ENCODE measurements at regions not wholly inside any gene's neighbourhood (a gene's known extent, or its start where the extent isn't known, plus 50 kb on each side); places are given as distances from the start of the nearest gene placed in this dataset.

GRCh38 chr22:26985931-26986782 is 328.8 kb downstream of the MIAT start:
- H3K27me3 ChIP-seq (ENCODE audit: insufficient read depth, low read length): no peaks in the 10 kb centered on the region
- TF ChIP-seq EZH2 (IDR thresholded peaks at IDR 0.05; ENCODE audit: borderline replicate concordance, low read length) (no peak), CTCF (IDR thresholded peaks at IDR 0.05; ENCODE audit: low read length) (no peak)
- H3K27ac ChIP-seq (ENCODE audit: low read depth, low read length, poor library complexity, severe bottlenecking): no peak overlapping the region
- no peaks in the 10 kb centered on the region for H3K9me2 ChIP-seq (ENCODE audit: low read depth, low read length)
- H3F3A ChIP-seq (ENCODE audit: insufficient read depth, low read length): no peaks in the 10 kb centered on the region
- H3K4me1 ChIP-seq (ENCODE audit: insufficient read depth, low read length, severe bottlenecking): no peaks in the 10 kb centered on the region
- H3K9me3 ChIP-seq (ENCODE audit: low read length): no peaks in the 10 kb centered on the region
- no peak overlapping the region for H3K9ac ChIP-seq (ENCODE audit: low read length)
- no peaks in the 10 kb centered on the region for H3K36me3 ChIP-seq (ENCODE audit: insufficient read depth, low read length)
- no peak overlapping the region for H2AFZ ChIP-seq (ENCODE audit: low read length)
- H3K79me2 ChIP-seq (ENCODE audit: insufficient read depth, low read length): no peaks in the 10 kb centered on the region
- no peak overlapping the region for H3K4me3 ChIP-seq (ENCODE audit: low read depth, low read length, poor library complexity, severe bottlenecking)
- no peak overlapping the region for H3K4me2 ChIP-seq (ENCODE audit: low read length)
- H4K20me1 ChIP-seq (ENCODE audit: insufficient read depth, low read length): no peaks in the 10 kb centered on the region

GRCh38 chr22:26986884-26987283 is 329.5 kb downstream of the MIAT start:
- H3K9me3 ChIP-seq (ENCODE audit: low read length): no peaks in the 10 kb centered on the region
- H3K27me3 ChIP-seq (ENCODE audit: insufficient read depth, low read length): no peaks in the 10 kb centered on the region
- H3K9me2 ChIP-seq (ENCODE audit: low read depth, low read length): no peaks in the 10 kb centered on the region
- no peak overlapping the region for H3K4me2 ChIP-seq (ENCODE audit: low read length)
- no peaks in the 10 kb centered on the region for H3K79me2 ChIP-seq (ENCODE audit: insufficient read depth, low read length)
- H3K4me3 ChIP-seq (ENCODE audit: low read depth, low read length, poor library complexity, severe bottlenecking): no peak overlapping the region
- no peak overlapping the region for H3K27ac ChIP-seq (ENCODE audit: low read depth, low read length, poor library complexity, severe bottlenecking)
- no peaks in the 10 kb centered on the region for H3F3A ChIP-seq (ENCODE audit: insufficient read depth, low read length)
- H3K4me1 ChIP-seq (ENCODE audit: insufficient read depth, low read length, severe bottlenecking): no peaks in the 10 kb centered on the region
- no peaks in the 10 kb centered on the region for H3K36me3 ChIP-seq (ENCODE audit: insufficient read depth, low read length)
- H4K20me1 ChIP-seq (ENCODE audit: insufficient read depth, low read length): no peaks in the 10 kb centered on the region
- TF ChIP-seq CTCF (IDR thresholded peaks at IDR 0.05; ENCODE audit: low read length) (no peak), EZH2 (IDR thresholded peaks at IDR 0.05; ENCODE audit: borderline replicate concordance, low read length) (no peak)
- H3K9ac ChIP-seq (ENCODE audit: low read length): no peak overlapping the region
- no peak overlapping the region for H2AFZ ChIP-seq (ENCODE audit: low read length)

- Histone ChIP-seq H3K36me3 (ENCODE audit: insufficient read depth, low read length) (no peaks in the 10 kb centered on the region), H3K9ac (ENCODE audit: low read length) (no peak overlapping the region), H3K4me1 (ENCODE audit: insufficient read depth, low read length, severe bottlenecking) (no peaks in the 10 kb centered on the region), H3K27me3 (ENCODE audit: insufficient read depth, low read length) (no peaks in the 10 kb centered on the region), H3K4me3 (ENCODE audit: low read depth, low read length, poor library complexity, severe bottlenecking) (no peak overlapping the region), H3K4me2 (ENCODE audit: low read length) (no peak overlapping the region), H4K20me1 (ENCODE audit: insufficient read depth, low read length) (no peaks in the 10 kb centered on the region), H3K27ac (ENCODE audit: low read depth, low read length, poor library complexity, severe bottlenecking) (no peak overlapping the region), H3K9me3 (ENCODE audit: low read length) (no peaks in the 10 kb centered on the region), H2AFZ (ENCODE audit: low read length) (no peak overlapping the region), H3K9me2 (ENCODE audit: low read depth, low read length) (no peaks in the 10 kb centered on the region), H3K79me2 (ENCODE audit: insufficient read depth, low read length) (no peaks in the 10 kb centered on the region), H3F3A (ENCODE audit: insufficient read depth, low read length) (no peaks in the 10 kb centered on the region)
- no peak for TF ChIP-seq EZH2 (IDR thresholded peaks at IDR 0.05; ENCODE audit: borderline replicate concordance, low read length)
- no peak for TF ChIP-seq CTCF (IDR thresholded peaks at IDR 0.05; ENCODE audit: low read length)
Measured at GRCh38 chr22:26990503-26991189, 333.3 kb downstream of the MIAT start.

Data from OCI-LY1 (cell line).